ENCODE measurements at regions not wholly inside any gene's neighbourhood (a gene's known extent, or its start where the extent isn't known, plus 50 kb on each side); places are given as distances from the start of the nearest gene placed in this dataset.

- Histone ChIP-seq H3K4me3 (no peak overlapping the region), H3K9me3 (no peaks in the 10 kb centered on the region), H3K4me1 (peaks cover 0 to 7% of the 10 kb centered on the region in 2 donors), H3K27ac (no peak overlapping the region), H3K27me3 (no peaks in the 10 kb centered on the region), H3K36me3 (no peaks in the 10 kb centered on the region)
- intact Hi-C loops (cut with DNase I; ENCODE audit: low total_unique reads): no loop called here
- DNase-seq: no peak
- TF ChIP-seq, protein P1, sequence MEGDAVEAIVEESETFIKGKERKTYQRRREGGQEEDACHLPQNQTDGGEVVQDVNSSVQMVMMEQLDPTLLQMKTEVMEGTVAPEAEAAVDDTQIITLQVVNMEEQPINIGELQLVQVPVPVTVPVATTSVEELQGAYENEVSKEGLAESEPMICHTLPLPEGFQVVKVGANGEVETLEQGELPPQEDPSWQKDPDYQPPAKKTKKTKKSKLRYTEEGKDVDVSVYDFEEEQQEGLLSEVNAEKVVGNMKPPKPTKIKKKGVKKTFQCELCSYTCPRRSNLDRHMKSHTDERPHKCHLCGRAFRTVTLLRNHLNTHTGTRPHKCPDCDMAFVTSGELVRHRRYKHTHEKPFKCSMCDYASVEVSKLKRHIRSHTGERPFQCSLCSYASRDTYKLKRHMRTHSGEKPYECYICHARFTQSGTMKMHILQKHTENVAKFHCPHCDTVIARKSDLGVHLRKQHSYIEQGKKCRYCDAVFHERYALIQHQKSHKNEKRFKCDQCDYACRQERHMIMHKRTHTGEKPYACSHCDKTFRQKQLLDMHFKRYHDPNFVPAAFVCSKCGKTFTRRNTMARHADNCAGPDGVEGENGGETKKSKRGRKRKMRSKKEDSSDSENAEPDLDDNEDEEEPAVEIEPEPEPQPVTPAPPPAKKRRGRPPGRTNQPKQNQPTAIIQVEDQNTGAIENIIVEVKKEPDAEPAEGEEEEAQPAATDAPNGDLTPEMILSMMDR (IDR thresholded peaks at IDR 0.05): no peak
- no peak for TF ChIP-seq POLR2A (IDR thresholded peaks at IDR 0.05)
Measured at GRCh38 chr5:67331296-67331925, 134.8 kb upstream of the CD180 start.

DNA sequence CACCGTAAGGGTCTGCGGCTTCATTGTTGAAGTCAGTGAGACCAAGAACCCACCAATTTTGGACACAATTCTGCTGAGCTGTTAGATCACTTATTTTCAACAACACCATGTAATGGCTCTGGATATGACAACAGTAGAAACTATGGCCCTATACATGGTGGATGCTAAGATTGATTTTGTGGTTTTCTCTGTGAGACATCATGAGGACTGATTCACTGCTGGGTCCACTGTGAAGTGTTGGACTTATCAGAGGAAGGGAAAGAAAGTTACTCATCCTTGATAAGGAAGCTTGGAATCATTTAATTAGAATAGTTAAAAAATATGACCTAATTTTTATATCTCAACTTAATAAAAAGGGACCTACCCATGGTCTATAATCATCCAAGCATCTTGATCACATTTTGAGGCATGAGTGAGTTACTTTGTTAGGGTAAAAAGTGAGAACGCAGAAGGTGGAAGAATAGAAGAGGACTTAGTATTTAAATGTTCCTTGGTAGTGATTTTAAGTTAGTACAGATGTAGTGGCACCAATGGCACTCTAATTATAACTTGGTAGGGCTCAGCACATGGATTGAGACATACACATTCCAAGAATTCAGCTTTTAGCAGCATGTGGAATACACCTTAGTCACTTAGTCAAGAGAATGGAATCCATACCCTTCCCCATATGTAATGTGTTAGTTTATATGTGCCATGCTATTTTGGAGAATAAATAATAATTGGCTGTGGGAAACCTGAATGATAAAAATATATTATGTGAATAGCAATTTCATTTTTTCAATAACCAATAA, 123.5 kb upstream of the CD180 start:
- no peak for DNase-seq
- no peak overlapping the region for H3K27ac ChIP-seq
- intact Hi-C loops (cut with DNase I; ENCODE audit: low total_unique reads): no loop called here
- no peak overlapping the region for H3K4me3 ChIP-seq
- no peaks in the 10 kb centered on the region for H3K4me1 ChIP-seq
- TF ChIP-seq POLR2A (IDR thresholded peaks at IDR 0.05): no peak
- TF ChIP-seq, protein P1 (IDR thresholded peaks at IDR 0.05): no peak
- H3K36me3 ChIP-seq: no peaks in the 10 kb centered on the region
- no peaks in the 10 kb centered on the region for H3K27me3 ChIP-seq
- H3K9me3 ChIP-seq: no peaks in the 10 kb centered on the region

DNA sequence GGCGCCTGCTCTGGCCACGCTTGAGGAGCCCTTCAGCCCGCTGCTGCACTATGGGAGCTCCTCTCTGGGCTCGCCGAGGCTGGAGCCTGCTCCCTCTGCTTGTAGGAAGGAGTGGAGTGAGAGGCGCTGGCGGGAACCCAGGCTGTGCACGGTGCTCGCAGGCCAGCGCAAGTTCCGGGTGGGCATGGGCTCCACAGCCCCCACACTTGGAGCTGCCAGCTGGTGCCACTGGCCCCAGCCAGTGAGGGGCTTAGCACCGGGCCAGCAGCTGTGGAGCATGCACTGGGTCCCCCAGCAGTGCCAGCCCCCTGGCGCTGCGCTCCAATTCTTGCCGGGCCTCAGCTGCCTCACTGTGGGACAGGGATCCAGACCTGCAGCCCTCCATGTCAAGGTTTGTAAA, 122.1 kb upstream of the CD180 start:
- H3K9me3 ChIP-seq: no peaks in the 10 kb centered on the region
- H3K4me1 ChIP-seq: no peaks in the 10 kb centered on the region
- no peak overlapping the region for H3K27ac ChIP-seq
- intact Hi-C loops (cut with DNase I; ENCODE audit: low total_unique reads): no loop called here
- H3K36me3 ChIP-seq: no peaks in the 10 kb centered on the region
- H3K4me3 ChIP-seq: no peak overlapping the region
- TF ChIP-seq POLR2A (IDR thresholded peaks at IDR 0.05): no peak
- TF ChIP-seq, protein P1 (IDR thresholded peaks at IDR 0.05): no peak
- H3K27me3 ChIP-seq: no peaks in the 10 kb centered on the region
- DNase-seq: no peak

DNA sequence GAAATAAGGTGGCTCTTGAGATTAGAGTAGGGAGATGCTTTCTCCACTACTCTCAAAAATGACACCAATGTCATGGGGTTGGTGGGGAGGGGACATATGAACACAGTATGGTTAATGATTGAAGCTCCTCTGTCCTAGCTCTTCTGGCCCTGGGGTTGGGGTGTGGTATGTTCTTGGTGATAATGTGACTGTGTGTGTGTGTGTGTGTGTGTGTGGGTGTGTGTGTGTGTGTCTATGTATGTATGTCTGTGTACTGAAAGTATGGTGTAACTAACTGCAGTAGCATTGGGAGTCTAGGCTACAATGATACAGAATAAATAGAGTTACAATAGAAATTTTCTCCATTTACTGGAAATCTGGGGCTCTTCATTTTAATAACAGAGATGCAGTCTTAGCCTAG, 121.0 kb upstream of the CD180 start:
- no peak for TF ChIP-seq POLR2A (IDR thresholded peaks at IDR 0.05)
- TF ChIP-seq, protein P1 (IDR thresholded peaks at IDR 0.05): no peak
- no peak for DNase-seq
- Histone ChIP-seq H3K27me3 (no peaks in the 10 kb centered on the region), H3K9me3 (no peaks in the 10 kb centered on the region), H3K36me3 (no peaks in the 10 kb centered on the region), H3K4me1 (no peaks in the 10 kb centered on the region), H3K4me3 (no peak overlapping the region), H3K27ac (no peak overlapping the region)
- intact Hi-C loops (cut with DNase I; ENCODE audit: low total_unique reads): no loop called here

GRCh38 chr5:67316695-67317094, 120.1 kb upstream of the CD180 start:
- no peaks in the 10 kb centered on the region for H3K4me1 ChIP-seq
- no peak overlapping the region for H3K27ac ChIP-seq
- no peak for TF ChIP-seq POLR2A (IDR thresholded peaks at IDR 0.05)
- TF ChIP-seq, protein P1 (IDR thresholded peaks at IDR 0.05): no peak
- H3K27me3 ChIP-seq: no peaks in the 10 kb centered on the region
- intact Hi-C loops (cut with DNase I; ENCODE audit: low total_unique reads): no loop called here
- no peaks in the 10 kb centered on the region for H3K36me3 ChIP-seq
- DNase-seq: no peak
- H3K4me3 ChIP-seq: no peak overlapping the region
- H3K9me3 ChIP-seq: no peaks in the 10 kb centered on the region

All from uterus (tissue), 3 donors.